NCI-H748 treated with DMSO at 0.1 percent for 48 hours (cell line): ENCODE measurements at regions not wholly inside any gene's neighbourhood (a gene's known extent, or its start where the extent isn't known, plus 50 kb on each side); places are given as distances from the start of the nearest gene placed in this dataset.

Source experiments
- DNase-seq: peaks from one replicate; lab custom pipeline; 2025; lab: John Stamatoyannopoulos, UW

- no peak for DNase-seq
These were observed 135.9 kb downstream of the KATNIP start for GRCh38 chr16:27685807-27686206.

GRCh38 chr16:27686926-27687325 lies 137.0 kb downstream of the KATNIP start:
- DNase-seq: no peak

GRCh38 chr16:27687605-27688004 lies 137.7 kb downstream of the KATNIP start:
- DNase-seq: no peak

- no peak for DNase-seq
These were observed 139.8 kb downstream of the KATNIP start for GRCh38 chr16:27689711-27690110.

- DNase-seq: no peak
These were observed 140.7 kb downstream of the KATNIP start for GRCh38 chr16:27690608-27691007.

- DNase-seq: no peak
These were observed 141.8 kb downstream of the KATNIP start for GRCh38 chr16:27691721-27692120.

- DNase-seq: no peak
These were observed 142.6 kb downstream of the KATNIP start for GRCh38 chr16:27692576-27692975.

GRCh38 chr16:27695161-27695560 lies 145.2 kb downstream of the KATNIP start:
- no peak for DNase-seq

- no peak for DNase-seq
These were observed 148.3 kb downstream of the KATNIP start for GRCh38 chr16:27698266-27698665.

GRCh38 chr16:27698746-27699145 lies 148.8 kb downstream of the KATNIP start:
- DNase-seq: no peak

- DNase-seq: no peak
These were observed 149.6 kb downstream of the KATNIP start for GRCh38 chr16:27699540-27699939.

- no peak for DNase-seq
These were observed 150.5 kb downstream of the KATNIP start for GRCh38 chr16:27700304-27700995.

GRCh38 chr16:27701381-27701780 lies 151.4 kb downstream of the KATNIP start:
- no peak for DNase-seq

GRCh38 chr16:27703121-27703520 lies 153.2 kb downstream of the KATNIP start:
- DNase-seq: no peak

- DNase-seq: no peak
These were observed 153.6 kb downstream of the KATNIP start for GRCh38 chr16:27703545-27703944.

- no peak for DNase-seq
These were observed 154.3 kb downstream of the KATNIP start for GRCh38 chr16:27704252-27704651.

- no peak for DNase-seq
These were observed 156.4 kb downstream of the KATNIP start for GRCh38 chr16:27706156-27706865.

GRCh38 chr16:27706866-27707685 lies 157.1 kb downstream of the KATNIP start:
- DNase-seq: no peak

- no peak for DNase-seq
These were observed 158.7 kb downstream of the KATNIP start for GRCh38 chr16:27708651-27709050.

GRCh38 chr16:27712251-27712711 lies 162.3 kb downstream of the KATNIP start:
- no peak for DNase-seq

GRCh38 chr16:27717726-27718125 lies 167.8 kb downstream of the KATNIP start:
- no peak for DNase-seq

- no peak for DNase-seq
These were observed 168.5 kb downstream of the KATNIP start for GRCh38 chr16:27718201-27719105.
